ENCODE measurements at regions not wholly inside any gene's neighbourhood (a gene's known extent, or its start where the extent isn't known, plus 50 kb on each side); places are given as distances from the start of the nearest gene placed in this dataset.

GRCh38 chr9:120291050-120291449 is 288.9 kb downstream of the CDK5RAP2 start:
- H4K20me1 ChIP-seq (ENCODE audit: control insufficient read depth, insufficient read depth, low read depth, low read length), result no peaks in the 10 kb centered on the region
- H3K27ac ChIP-seq (ENCODE audit: low read depth, low read length), result no peak overlapping the region
- H3K4me1 ChIP-seq (ENCODE audit: control insufficient read depth, low read length), result no peaks in the 10 kb centered on the region
- H3K27me3 ChIP-seq (ENCODE audit: control insufficient read depth, low read length), result peaks cover 5% of the 10 kb centered on the region; the same call in 1 of the 2 replicates
- TF ChIP-seq CTCF (IDR thresholded peaks at IDR 0.05; ENCODE audit: low read depth, low read length, poor library complexity, severe bottlenecking), result no peak
- TF ChIP-seq EZH2phosphoT487 (IDR thresholded peaks at IDR 0.05; ENCODE audit: borderline replicate concordance, low read length), result no peak
- H3F3A ChIP-seq (ENCODE audit: control insufficient read depth, insufficient read depth), result no peaks in the 10 kb centered on the region
- no peaks in the 10 kb centered on the region for H3K36me3 ChIP-seq (ENCODE audit: control insufficient read depth, low read length)
- H3K9me2 ChIP-seq (replicated peaks; ENCODE audit: control insufficient read depth, low read length), result no peaks in the 10 kb centered on the region
- H3K9me3 ChIP-seq (ENCODE audit: control insufficient read depth, insufficient read depth, low read length), result no peaks in the 10 kb centered on the region
- H3K4me3 ChIP-seq (ENCODE audit: low read length), result no peak overlapping the region
- no peaks in the 10 kb centered on the region for H3K79me2 ChIP-seq (ENCODE audit: control insufficient read depth, low read length)
- H3K4me2 ChIP-seq (ENCODE audit: low read length), result no peak overlapping the region

- H3K27ac ChIP-seq (ENCODE audit: low read depth, low read length), result no peak overlapping the region
- no peak overlapping the region for H3K4me3 ChIP-seq (ENCODE audit: low read length)
- no peaks in the 10 kb centered on the region for H3F3A ChIP-seq (ENCODE audit: control insufficient read depth, insufficient read depth)
- peaks cover 5% of the 10 kb centered on the region; the same call in 1 of the 2 replicates for H3K27me3 ChIP-seq (ENCODE audit: control insufficient read depth, low read length)
- no peaks in the 10 kb centered on the region for H3K4me1 ChIP-seq (ENCODE audit: control insufficient read depth, low read length)
- TF ChIP-seq CTCF (IDR thresholded peaks at IDR 0.05; ENCODE audit: low read depth, low read length, poor library complexity, severe bottlenecking) (no peak), EZH2phosphoT487 (IDR thresholded peaks at IDR 0.05; ENCODE audit: borderline replicate concordance, low read length) (no peak)
- no peak overlapping the region for H3K4me2 ChIP-seq (ENCODE audit: low read length)
- H3K9me3 ChIP-seq (ENCODE audit: control insufficient read depth, insufficient read depth, low read length), result no peaks in the 10 kb centered on the region
- H4K20me1 ChIP-seq (ENCODE audit: control insufficient read depth, insufficient read depth, low read depth, low read length), result no peaks in the 10 kb centered on the region
- H3K9me2 ChIP-seq (replicated peaks; ENCODE audit: control insufficient read depth, low read length), result no peaks in the 10 kb centered on the region
- H3K79me2 ChIP-seq (ENCODE audit: control insufficient read depth, low read length), result no peaks in the 10 kb centered on the region
- no peaks in the 10 kb centered on the region for H3K36me3 ChIP-seq (ENCODE audit: control insufficient read depth, low read length)
Measured at GRCh38 chr9:120289990-120290975, 289.7 kb downstream of the CDK5RAP2 start.

- H3K4me3 ChIP-seq (ENCODE audit: low read length), result no peak overlapping the region
- H3K9me3 ChIP-seq (ENCODE audit: control insufficient read depth, insufficient read depth, low read length), result no peaks in the 10 kb centered on the region
- H3K79me2 ChIP-seq (ENCODE audit: control insufficient read depth, low read length), result no peaks in the 10 kb centered on the region
- H4K20me1 ChIP-seq (ENCODE audit: control insufficient read depth, insufficient read depth, low read depth, low read length), result no peaks in the 10 kb centered on the region
- no peak overlapping the region for H3K27ac ChIP-seq (ENCODE audit: low read depth, low read length)
- no peaks in the 10 kb centered on the region for H3K4me1 ChIP-seq (ENCODE audit: control insufficient read depth, low read length)
- no peaks in the 10 kb centered on the region for H3F3A ChIP-seq (ENCODE audit: control insufficient read depth, insufficient read depth)
- no peaks in the 10 kb centered on the region for H3K9me2 ChIP-seq (replicated peaks; ENCODE audit: control insufficient read depth, low read length)
- H3K36me3 ChIP-seq (ENCODE audit: control insufficient read depth, low read length), result no peaks in the 10 kb centered on the region
- no peak overlapping the region for H3K4me2 ChIP-seq (ENCODE audit: low read length)
- TF ChIP-seq CTCF (IDR thresholded peaks at IDR 0.05; ENCODE audit: low read depth, low read length, poor library complexity, severe bottlenecking), result no peak
- no peak for TF ChIP-seq EZH2phosphoT487 (IDR thresholded peaks at IDR 0.05; ENCODE audit: borderline replicate concordance, low read length)
- no peaks in the 10 kb centered on the region for H3K27me3 ChIP-seq (ENCODE audit: control insufficient read depth, low read length)
Measured at GRCh38 chr9:120289098-120289497, 290.9 kb downstream of the CDK5RAP2 start.

All from DOHH2 (cell line).